ENCODE measurements at regions not wholly inside any gene's neighbourhood (a gene's known extent, or its start where the extent isn't known, plus 50 kb on each side); places are given as distances from the start of the nearest gene placed in this dataset.

GRCh38 chr5:32496104-32496503 lies 51.6 kb upstream of the ZFR start:
- H3K4me3 ChIP-seq (ENCODE audit: low read depth, low read length): no peak overlapping the region
- TF ChIP-seq CTCF (IDR thresholded peaks at IDR 0.05; ENCODE audit: control insufficient read depth, extremely low read depth, insufficient read depth): no peak
- DNase-seq (ENCODE audit: low read depth): no peak

- H3K4me3 ChIP-seq (ENCODE audit: low read depth, low read length): no peak overlapping the region
- no peak for DNase-seq (ENCODE audit: low read depth)
- no peak for TF ChIP-seq CTCF (IDR thresholded peaks at IDR 0.05; ENCODE audit: control insufficient read depth, extremely low read depth, insufficient read depth)
These were observed 50.3 kb upstream of the ZFR start for GRCh38 chr5:32494827-32495226.

Measured in LNCaP clone FGC (cell line).